ENCODE measurements at regions not wholly inside any gene's neighbourhood (a gene's known extent, or its start where the extent isn't known, plus 50 kb on each side); places are given as distances from the start of the nearest gene placed in this dataset.

DNA sequence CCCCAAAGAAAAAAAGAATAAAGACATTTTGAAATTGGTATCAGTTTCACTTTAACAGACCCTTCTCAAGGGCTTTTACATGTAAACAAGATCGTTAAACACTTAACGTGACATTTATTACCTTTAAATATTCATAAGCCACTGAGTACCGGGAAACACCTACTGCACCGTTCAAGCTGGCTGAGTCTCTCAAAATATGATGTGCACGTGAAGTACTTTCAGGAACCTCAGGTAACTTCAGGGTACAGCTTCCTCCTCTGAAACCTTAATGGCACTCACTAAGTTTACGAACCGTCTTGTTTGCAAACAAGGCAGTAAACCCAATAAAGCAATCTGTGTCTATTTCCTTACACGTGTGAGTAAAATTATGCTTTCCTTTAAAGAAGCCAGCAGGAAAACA lies 105.5 kb upstream of the TENM4 start:
- in situ Hi-C loops (cut with MboI; ENCODE audit: low pct_unique_long_range_greater_than_20kb, low sequenced_read_pairs, unreplicated experiment): no loop called here

DNA sequence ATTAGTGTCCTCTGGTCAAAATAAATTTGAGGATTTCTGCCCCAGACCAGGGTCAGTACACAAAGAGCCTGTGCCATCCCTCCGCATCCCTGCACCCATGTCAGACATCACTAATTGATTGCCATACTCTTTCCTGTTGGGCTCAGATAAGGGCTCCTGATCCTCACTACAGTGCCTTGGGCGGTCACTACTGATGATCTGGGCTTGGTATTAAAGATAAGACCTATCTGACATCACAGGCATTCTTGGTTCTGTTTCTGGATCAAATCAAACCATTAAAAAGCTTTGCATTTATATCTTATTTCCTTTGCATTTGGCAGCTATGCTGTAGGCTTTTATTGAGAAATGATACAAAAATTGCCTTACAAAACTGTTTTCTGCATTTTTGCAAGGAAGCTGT lies 103.5 kb upstream of the TENM4 start:
- in situ Hi-C loops (cut with MboI; ENCODE audit: low pct_unique_long_range_greater_than_20kb, low sequenced_read_pairs, unreplicated experiment): no loop called here
- TF ChIP-seq, protein P1, sequence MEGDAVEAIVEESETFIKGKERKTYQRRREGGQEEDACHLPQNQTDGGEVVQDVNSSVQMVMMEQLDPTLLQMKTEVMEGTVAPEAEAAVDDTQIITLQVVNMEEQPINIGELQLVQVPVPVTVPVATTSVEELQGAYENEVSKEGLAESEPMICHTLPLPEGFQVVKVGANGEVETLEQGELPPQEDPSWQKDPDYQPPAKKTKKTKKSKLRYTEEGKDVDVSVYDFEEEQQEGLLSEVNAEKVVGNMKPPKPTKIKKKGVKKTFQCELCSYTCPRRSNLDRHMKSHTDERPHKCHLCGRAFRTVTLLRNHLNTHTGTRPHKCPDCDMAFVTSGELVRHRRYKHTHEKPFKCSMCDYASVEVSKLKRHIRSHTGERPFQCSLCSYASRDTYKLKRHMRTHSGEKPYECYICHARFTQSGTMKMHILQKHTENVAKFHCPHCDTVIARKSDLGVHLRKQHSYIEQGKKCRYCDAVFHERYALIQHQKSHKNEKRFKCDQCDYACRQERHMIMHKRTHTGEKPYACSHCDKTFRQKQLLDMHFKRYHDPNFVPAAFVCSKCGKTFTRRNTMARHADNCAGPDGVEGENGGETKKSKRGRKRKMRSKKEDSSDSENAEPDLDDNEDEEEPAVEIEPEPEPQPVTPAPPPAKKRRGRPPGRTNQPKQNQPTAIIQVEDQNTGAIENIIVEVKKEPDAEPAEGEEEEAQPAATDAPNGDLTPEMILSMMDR (IDR thresholded peaks at IDR 0.05; ENCODE audit: extremely low read depth, insufficient read depth, missing control alignments): no peak
- DNase-seq (ENCODE audit: low spot score): no peak

More for the DNA sequence above, 105.5 kb upstream of the TENM4 start:
- no peak for DNase-seq (ENCODE audit: low spot score)
- TF ChIP-seq, protein P1 (IDR thresholded peaks at IDR 0.05; ENCODE audit: extremely low read depth, insufficient read depth, missing control alignments): no peak

DNA sequence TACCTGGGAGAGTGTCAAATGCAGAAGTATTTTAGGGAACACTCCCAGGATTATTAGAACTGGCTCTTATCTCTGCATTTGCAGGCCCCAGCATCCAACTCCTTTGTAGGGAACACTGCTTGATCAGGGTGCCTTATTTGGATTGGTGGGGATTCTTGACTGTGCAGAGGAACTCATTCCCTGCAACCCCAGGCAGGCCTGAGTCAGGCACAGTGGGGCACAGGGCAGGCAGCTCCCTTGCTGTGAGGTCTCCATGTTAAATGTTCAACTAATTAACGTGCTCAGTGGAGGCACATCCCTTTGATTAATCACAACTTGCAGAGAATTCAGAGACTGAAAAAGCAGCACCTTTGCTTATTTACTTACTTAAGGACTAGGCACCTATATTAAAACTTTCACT lies 102.3 kb upstream of the TENM4 start:
- DNase-seq (ENCODE audit: low spot score): no peak
- in situ Hi-C loops (cut with MboI; ENCODE audit: low pct_unique_long_range_greater_than_20kb, low sequenced_read_pairs, unreplicated experiment): no loop called here
- TF ChIP-seq, protein P1 (IDR thresholded peaks at IDR 0.05; ENCODE audit: extremely low read depth, insufficient read depth, missing control alignments): no peak

DNA sequence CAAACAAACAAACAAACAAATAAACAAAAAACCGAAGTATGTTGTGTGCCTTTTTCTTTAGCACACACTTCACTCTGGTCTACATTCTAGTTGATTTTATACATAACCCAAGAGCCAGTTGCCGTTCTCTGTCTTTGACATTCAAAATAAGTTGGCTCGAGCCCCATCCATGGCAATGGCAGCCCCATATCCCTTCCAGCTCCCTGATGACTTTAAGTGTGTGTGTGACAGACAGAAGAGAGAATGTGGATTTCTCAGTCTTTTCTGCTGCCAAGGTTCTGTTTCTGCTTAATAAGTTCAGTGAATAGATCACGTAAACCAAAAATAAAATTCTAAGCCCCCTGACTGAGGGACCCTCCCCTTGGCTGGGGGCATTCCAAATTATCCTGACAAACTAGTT lies 100.6 kb upstream of the TENM4 start:
- no peak for DNase-seq (ENCODE audit: low spot score)
- in situ Hi-C loops (cut with MboI; ENCODE audit: low pct_unique_long_range_greater_than_20kb, low sequenced_read_pairs, unreplicated experiment): no loop called here
- TF ChIP-seq, protein P1 (IDR thresholded peaks at IDR 0.05; ENCODE audit: extremely low read depth, insufficient read depth, missing control alignments): no peak

DNA sequence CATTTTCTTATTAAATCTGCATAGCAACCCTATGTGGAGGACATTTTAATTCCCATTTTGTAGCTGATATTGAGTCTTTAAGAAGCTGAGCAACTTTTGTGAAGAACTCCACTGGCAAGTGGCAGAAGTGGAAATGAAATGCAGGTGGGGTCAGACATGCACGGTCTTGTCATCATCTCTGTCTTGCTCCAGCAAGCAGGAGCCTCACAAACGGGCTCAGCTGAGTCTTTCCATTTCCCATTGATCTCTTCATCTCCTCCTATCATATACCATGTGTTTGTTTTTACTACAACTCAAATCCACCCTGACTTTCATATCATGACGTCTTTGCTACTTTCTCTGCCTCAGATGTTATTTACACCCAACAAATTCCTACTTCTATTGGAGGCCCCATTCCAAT lies 97.9 kb upstream of the TENM4 start:
- DNase-seq (ENCODE audit: low spot score): no peak
- in situ Hi-C loops (cut with MboI; ENCODE audit: low pct_unique_long_range_greater_than_20kb, low sequenced_read_pairs, unreplicated experiment): no loop called here
- TF ChIP-seq, protein P1 (IDR thresholded peaks at IDR 0.05; ENCODE audit: extremely low read depth, insufficient read depth, missing control alignments): no peak

DNA sequence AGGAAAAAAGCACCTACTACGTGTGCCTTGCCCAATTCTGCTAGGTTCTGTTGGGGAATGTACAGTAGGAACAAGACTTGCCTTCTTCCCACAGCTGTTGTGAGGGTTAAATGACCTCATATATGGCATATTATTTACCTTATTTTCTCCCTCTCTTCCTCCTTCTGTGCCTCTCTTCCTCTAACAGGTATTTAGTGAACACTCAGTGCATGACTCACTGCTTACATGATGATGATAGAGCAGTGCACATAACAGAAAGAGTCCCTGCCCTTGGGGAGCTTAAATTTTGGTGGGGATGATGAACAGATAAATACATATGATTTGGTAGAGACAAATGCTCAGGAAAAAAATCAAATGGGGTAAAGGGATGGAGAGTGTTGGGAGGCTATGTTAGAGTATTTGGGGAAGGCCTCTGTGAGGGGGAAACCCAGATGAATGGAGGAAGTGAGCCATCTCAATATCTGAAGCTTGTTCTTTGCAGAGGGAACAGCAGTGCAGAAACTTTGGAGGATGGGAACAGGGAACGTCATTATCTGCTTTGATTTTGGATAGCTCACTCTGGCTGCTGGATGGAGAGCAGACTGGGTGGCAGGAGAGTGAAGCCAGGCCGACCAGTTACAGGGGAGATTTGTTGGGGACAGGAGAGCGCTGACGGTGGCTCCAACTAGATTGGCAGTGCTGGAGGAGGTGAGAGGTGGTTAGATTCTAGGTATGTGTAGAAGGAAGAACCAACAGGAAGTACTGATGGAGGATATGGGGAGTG lies 95.5 kb upstream of the TENM4 start:
- TF ChIP-seq, protein P1 (IDR thresholded peaks at IDR 0.05; ENCODE audit: extremely low read depth, insufficient read depth, missing control alignments): no peak
- no peak for DNase-seq (ENCODE audit: low spot score)
- in situ Hi-C loops (cut with MboI; ENCODE audit: low pct_unique_long_range_greater_than_20kb, low sequenced_read_pairs, unreplicated experiment): no loop called here

Data from GM13977 (cell line).